GM23338 (cell line): ENCODE measurements at regions not wholly inside any gene's neighbourhood (a gene's known extent, or its start where the extent isn't known, plus 50 kb on each side); places are given as distances from the start of the nearest gene placed in this dataset.
"Not testable (repeated sequence)": the region's sequence is repeated elsewhere in the genome, so short reads cannot be mapped to it uniquely, and the experiment has no call there.

Experiments used
- CREB1 ChIP-seq: fragments of 250-450 bp; sonication (Bioruptor Pico); IDR thresholded peaks from 2 replicates; pipeline ENCODE4 v1.5.0; 2020; ENCODE audit warnings: low read depth, mild to moderate bottlenecking, moderate library complexity
- EZH2 ChIP-seq: fragments of 200-600 bp; sonication (generic); IDR thresholded peaks from one replicate; pipeline ENCODE4 v1.8.0; 2017; ENCODE audit warnings: antibody characterized with exemption, mild to moderate bottlenecking, low read depth; ENCODE audit not compliant: unreplicated experiment
- EZH2phosphoT487 ChIP-seq: fragments of 200-600 bp; sonication (generic); IDR thresholded peaks from one replicate; pipeline ENCODE4 v1.8.1; 2018; ENCODE audit warnings: antibody characterized with exemption; ENCODE audit not compliant: unreplicated experiment
- JUNB ChIP-seq: IDR thresholded peaks from one replicate; pipeline ENCODE4 v1.6.1; 2016; ENCODE audit warnings: antibody characterized with exemption; ENCODE audit not compliant: unreplicated experiment
- NANOG ChIP-seq: IDR thresholded peaks from 2 replicates; pipeline ENCODE4 v1.6.1; 2016; ENCODE audit warnings: antibody characterized with exemption, borderline replicate concordance
- POLR2AphosphoS5 ChIP-seq: IDR thresholded peaks from 2 replicates; pipeline ENCODE4 v1.6.1; 2016; ENCODE audit warnings: antibody characterized with exemption, low read depth
- TF ChIP-seq, protein P1 (sequence below): fragments of 250-450 bp; sonication (Bioruptor Pico); IDR thresholded peaks from 2 replicates; pipeline ENCODE4 v1.5.0; 2020; ENCODE audit warnings: mild to moderate bottlenecking, moderate library complexity
- TF ChIP-seq, protein P2 (sequence below), 2 experiments: fragments of 200-600 bp in 1 of 2; sonication (generic) in 1 of 2; conservative IDR thresholded peaks; 2 replicates each; pipeline versions ENCODE4 v1.5.1 to v1.6.1; 2016 to 2017; ENCODE audit warnings: antibody characterized with exemption in 2 of 2, low read depth in 2 of 2, mild to moderate bottlenecking in 2 of 2, moderate library complexity in 1 of 2
- TF ChIP-seq, protein P3 (sequence below): IDR thresholded peaks from one replicate; pipeline ENCODE4 v1.6.1; 2018; ENCODE audit warnings: antibody characterized with exemption; ENCODE audit not compliant: unreplicated experiment

DNA sequence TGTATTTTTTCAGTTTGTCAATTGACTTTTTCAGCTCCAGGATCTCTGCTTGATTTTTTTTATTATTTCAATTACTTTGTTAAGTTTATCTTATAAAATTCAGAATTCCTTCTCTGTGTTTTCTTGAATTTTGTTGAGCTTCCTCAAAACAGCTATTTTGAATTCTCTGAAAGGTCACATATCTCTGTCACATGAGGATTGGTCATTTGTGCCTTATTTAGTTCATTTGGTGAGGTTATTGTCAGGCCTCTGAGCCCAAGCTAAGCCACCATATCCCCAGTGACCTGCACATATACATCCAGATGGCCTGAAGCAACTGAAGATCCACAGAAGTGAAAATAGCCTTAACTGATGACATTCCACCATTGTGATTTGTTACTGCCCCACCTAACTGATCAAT lies 98.4 kb upstream of the SETMAR start:
- TF ChIP-seq, protein P1, sequence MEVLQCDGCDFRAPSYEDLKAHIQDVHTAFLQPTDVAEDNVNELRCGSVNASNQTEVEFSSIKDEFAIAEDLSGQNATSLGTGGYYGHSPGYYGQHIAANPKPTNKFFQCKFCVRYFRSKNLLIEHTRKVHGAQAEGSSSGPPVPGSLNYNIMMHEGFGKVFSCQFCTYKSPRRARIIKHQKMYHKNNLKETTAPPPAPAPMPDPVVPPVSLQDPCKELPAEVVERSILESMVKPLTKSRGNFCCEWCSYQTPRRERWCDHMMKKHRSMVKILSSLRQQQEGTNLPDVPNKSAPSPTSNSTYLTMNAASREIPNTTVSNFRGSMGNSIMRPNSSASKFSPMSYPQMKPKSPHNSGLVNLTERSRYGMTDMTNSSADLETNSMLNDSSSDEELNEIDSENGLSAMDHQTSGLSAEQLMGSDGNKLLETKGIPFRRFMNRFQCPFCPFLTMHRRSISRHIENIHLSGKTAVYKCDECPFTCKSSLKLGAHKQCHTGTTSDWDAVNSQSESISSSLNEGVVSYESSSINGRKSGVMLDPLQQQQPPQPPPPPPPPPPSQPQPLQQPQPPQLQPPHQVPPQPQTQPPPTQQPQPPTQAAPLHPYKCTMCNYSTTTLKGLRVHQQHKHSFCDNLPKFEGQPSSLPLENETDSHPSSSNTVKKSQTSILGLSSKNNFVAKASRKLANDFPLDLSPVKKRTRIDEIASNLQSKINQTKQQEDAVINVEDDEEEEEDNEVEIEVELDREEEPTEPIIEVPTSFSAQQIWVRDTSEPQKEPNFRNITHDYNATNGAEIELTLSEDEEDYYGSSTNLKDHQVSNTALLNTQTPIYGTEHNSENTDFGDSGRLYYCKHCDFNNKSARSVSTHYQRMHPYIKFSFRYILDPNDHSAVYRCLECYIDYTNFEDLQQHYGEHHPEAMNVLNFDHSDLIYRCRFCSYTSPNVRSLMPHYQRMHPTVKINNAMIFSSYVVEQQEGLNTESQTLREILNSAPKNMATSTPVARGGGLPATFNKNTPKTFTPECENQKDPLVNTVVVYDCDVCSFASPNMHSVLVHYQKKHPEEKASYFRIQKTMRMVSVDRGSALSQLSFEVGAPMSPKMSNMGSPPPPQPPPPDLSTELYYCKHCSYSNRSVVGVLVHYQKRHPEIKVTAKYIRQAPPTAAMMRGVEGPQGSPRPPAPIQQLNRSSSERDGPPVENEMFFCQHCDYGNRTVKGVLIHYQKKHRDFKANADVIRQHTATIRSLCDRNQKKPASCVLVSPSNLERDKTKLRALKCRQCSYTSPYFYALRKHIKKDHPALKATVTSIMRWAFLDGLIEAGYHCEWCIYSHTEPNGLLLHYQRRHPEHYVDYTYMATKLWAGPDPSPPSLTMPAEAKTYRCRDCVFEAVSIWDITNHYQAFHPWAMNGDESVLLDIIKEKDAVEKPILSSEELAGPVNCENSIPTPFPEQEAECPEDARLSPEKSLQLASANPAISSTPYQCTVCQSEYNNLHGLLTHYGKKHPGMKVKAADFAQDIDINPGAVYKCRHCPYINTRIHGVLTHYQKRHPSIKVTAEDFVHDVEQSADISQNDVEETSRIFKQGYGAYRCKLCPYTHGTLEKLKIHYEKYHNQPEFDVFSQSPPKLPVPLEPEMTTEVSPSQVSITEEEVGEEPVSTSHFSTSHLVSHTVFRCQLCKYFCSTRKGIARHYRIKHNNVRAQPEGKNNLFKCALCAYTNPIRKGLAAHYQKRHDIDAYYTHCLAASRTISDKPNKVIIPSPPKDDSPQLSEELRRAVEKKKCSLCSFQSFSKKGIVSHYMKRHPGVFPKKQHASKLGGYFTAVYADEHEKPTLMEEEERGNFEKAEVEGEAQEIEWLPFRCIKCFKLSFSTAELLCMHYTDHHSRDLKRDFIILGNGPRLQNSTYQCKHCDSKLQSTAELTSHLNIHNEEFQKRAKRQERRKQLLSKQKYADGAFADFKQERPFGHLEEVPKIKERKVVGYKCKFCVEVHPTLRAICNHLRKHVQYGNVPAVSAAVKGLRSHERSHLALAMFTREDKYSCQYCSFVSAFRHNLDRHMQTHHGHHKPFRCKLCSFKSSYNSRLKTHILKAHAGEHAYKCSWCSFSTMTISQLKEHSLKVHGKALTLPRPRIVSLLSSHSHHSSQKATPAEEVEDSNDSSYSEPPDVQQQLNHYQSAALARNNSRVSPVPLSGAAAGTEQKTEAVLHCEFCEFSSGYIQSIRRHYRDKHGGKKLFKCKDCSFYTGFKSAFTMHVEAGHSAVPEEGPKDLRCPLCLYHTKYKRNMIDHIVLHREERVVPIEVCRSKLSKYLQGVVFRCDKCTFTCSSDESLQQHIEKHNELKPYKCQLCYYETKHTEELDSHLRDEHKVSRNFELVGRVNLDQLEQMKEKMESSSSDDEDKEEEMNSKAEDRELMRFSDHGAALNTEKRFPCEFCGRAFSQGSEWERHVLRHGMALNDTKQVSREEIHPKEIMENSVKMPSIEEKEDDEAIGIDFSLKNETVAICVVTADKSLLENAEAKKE = not testable (repeated sequence)
- TF ChIP-seq, protein P2, sequence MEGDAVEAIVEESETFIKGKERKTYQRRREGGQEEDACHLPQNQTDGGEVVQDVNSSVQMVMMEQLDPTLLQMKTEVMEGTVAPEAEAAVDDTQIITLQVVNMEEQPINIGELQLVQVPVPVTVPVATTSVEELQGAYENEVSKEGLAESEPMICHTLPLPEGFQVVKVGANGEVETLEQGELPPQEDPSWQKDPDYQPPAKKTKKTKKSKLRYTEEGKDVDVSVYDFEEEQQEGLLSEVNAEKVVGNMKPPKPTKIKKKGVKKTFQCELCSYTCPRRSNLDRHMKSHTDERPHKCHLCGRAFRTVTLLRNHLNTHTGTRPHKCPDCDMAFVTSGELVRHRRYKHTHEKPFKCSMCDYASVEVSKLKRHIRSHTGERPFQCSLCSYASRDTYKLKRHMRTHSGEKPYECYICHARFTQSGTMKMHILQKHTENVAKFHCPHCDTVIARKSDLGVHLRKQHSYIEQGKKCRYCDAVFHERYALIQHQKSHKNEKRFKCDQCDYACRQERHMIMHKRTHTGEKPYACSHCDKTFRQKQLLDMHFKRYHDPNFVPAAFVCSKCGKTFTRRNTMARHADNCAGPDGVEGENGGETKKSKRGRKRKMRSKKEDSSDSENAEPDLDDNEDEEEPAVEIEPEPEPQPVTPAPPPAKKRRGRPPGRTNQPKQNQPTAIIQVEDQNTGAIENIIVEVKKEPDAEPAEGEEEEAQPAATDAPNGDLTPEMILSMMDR (conservative IDR thresholded peaks at IDR 0.05; ENCODE audit: low read depth in 2 of 2) = not testable (repeated sequence)
- TF ChIP-seq POLR2AphosphoS5; EZH2phosphoT487; EZH2; JUNB; CREB1 (CRISPR knock-in tag); NANOG: not testable (repeated sequence)
- TF ChIP-seq, protein P3, sequence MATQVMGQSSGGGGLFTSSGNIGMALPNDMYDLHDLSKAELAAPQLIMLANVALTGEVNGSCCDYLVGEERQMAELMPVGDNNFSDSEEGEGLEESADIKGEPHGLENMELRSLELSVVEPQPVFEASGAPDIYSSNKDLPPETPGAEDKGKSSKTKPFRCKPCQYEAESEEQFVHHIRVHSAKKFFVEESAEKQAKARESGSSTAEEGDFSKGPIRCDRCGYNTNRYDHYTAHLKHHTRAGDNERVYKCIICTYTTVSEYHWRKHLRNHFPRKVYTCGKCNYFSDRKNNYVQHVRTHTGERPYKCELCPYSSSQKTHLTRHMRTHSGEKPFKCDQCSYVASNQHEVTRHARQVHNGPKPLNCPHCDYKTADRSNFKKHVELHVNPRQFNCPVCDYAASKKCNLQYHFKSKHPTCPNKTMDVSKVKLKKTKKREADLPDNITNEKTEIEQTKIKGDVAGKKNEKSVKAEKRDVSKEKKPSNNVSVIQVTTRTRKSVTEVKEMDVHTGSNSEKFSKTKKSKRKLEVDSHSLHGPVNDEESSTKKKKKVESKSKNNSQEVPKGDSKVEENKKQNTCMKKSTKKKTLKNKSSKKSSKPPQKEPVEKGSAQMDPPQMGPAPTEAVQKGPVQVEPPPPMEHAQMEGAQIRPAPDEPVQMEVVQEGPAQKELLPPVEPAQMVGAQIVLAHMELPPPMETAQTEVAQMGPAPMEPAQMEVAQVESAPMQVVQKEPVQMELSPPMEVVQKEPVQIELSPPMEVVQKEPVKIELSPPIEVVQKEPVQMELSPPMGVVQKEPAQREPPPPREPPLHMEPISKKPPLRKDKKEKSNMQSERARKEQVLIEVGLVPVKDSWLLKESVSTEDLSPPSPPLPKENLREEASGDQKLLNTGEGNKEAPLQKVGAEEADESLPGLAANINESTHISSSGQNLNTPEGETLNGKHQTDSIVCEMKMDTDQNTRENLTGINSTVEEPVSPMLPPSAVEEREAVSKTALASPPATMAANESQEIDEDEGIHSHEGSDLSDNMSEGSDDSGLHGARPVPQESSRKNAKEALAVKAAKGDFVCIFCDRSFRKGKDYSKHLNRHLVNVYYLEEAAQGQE = not testable (repeated sequence)
